Osteoblast (primary cell): ENCODE measurements at regions not wholly inside any gene's neighbourhood (a gene's known extent, or its start where the extent isn't known, plus 50 kb on each side); places are given as distances from the start of the nearest gene placed in this dataset.

Source experiments
- DNase-seq: peaks from one replicate; pipeline ENCODE4 v3.0.0; 2011; ENCODE audit warnings: low spot score, mixed read lengths; ENCODE audit not compliant: insufficient read length; ENCODE audit errors: missing footprints
- H2AFZ ChIP-seq: 2 replicates; pipeline ENCODE4 v1.6.0; 2011; ENCODE audit warnings: mild to moderate bottlenecking, low read length
- H3K27ac ChIP-seq: 2 replicates; pipeline ENCODE4 v1.5.1; 2011; ENCODE audit warnings: mild to moderate bottlenecking, low read depth, low read length, moderate library complexity
- H3K27me3 ChIP-seq: 2 replicates; pipeline ENCODE4 v1.6.0; 2012; ENCODE audit warnings: mild to moderate bottlenecking, control low read depth, inconsistent platforms, low read length, moderate library complexity; ENCODE audit not compliant: insufficient read depth
- H3K36me3 ChIP-seq: 2 replicates; pipeline ENCODE4 v1.5.1; 2011; ENCODE audit warnings: mild to moderate bottlenecking, low read length, control low read depth, moderate library complexity; ENCODE audit not compliant: insufficient read depth
- H3K4me1 ChIP-seq: 2 replicates; pipeline ENCODE4 v1.5.1; 2011; ENCODE audit warnings: mild to moderate bottlenecking, low read length, control low read depth, moderate library complexity; ENCODE audit not compliant: insufficient read depth
- H3K4me2 ChIP-seq: 2 replicates; pipeline ENCODE4 v1.6.0; 2011; ENCODE audit warnings: mild to moderate bottlenecking, low read length; ENCODE audit not compliant: insufficient read depth
- H3K4me3 ChIP-seq: fragments of 200-600 bp; sonication (generic); 3 replicates; pipeline ENCODE4 v1.5.1; 2012; ENCODE audit warnings: mild to moderate bottlenecking, low read length, inconsistent platforms; ENCODE audit not compliant: insufficient read depth
- H3K79me2 ChIP-seq: 2 replicates; pipeline ENCODE4 v1.6.0; 2012; ENCODE audit warnings: mild to moderate bottlenecking, low read length, control low read depth, inconsistent platforms; ENCODE audit not compliant: insufficient read depth
- H3K9me3 ChIP-seq: 2 replicates; pipeline ENCODE4 v1.5.1; 2011; ENCODE audit warnings: low read depth, low read length, control low read depth
- H4K20me1 ChIP-seq: 2 replicates; pipeline ENCODE4 v1.6.0; 2012; ENCODE audit warnings: mild to moderate bottlenecking, low read length, control low read depth; ENCODE audit not compliant: insufficient read depth
- TF ChIP-seq, protein P1 (sequence below): IDR thresholded peaks from 2 replicates; pipeline ENCODE4 v1.5.1; 2011; ENCODE audit warnings: mild to moderate bottlenecking, low read depth, low read length, moderate library complexity; ENCODE audit errors: extremely low read depth

DNA sequence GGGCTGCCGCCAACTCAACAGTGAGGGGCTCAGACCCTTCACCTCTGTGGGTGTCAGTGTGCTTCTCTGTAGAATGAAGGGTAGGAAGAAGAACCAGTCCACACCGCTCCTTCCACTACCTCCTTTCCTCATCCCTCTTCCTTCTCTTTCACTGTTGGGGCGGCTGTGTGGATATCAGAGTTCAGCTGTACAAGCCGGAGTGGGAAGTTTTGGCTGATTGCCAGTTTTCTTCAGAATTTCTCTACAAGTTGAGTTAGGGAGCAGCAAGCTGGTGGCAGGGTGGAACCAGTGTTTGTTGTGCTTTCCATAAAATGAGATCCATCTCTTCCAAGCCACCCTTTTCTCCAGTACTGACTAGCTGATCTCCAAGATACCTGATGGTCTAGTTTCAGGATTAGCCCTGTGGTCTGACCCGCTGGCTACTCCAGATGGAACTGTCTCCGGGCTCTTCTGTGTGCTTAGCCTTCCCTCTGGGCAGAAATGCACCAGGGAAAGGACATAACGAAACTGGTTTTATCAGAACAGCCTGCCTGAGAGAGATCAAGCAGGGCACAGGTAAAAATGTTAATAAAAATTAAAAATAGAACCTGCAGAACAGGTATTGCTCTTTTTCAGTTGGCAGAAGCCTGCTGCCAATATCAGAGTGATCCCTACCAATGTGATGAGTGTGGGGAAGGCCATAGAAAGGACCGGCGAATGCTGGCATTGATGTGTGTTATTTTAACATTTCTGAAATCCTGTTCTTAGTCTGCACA lies 169.9 kb upstream of the TSC22D2 start:
- H3K4me2 ChIP-seq = peak overlapping the region; percentile 74
- DNase-seq = no peak
- peak overlapping the region; percentile 84 for H3K27ac ChIP-seq
- H3K27me3 ChIP-seq = no peaks in the 10 kb centered on the region
- no peak overlapping the region for H3K4me3 ChIP-seq
- TF ChIP-seq, protein P1, sequence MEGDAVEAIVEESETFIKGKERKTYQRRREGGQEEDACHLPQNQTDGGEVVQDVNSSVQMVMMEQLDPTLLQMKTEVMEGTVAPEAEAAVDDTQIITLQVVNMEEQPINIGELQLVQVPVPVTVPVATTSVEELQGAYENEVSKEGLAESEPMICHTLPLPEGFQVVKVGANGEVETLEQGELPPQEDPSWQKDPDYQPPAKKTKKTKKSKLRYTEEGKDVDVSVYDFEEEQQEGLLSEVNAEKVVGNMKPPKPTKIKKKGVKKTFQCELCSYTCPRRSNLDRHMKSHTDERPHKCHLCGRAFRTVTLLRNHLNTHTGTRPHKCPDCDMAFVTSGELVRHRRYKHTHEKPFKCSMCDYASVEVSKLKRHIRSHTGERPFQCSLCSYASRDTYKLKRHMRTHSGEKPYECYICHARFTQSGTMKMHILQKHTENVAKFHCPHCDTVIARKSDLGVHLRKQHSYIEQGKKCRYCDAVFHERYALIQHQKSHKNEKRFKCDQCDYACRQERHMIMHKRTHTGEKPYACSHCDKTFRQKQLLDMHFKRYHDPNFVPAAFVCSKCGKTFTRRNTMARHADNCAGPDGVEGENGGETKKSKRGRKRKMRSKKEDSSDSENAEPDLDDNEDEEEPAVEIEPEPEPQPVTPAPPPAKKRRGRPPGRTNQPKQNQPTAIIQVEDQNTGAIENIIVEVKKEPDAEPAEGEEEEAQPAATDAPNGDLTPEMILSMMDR = no peak
- H4K20me1 ChIP-seq = no peaks in the 10 kb centered on the region
- H3K9me3 ChIP-seq = peaks cover 6% of the 10 kb centered on the region
- no peaks in the 10 kb centered on the region for H3K79me2 ChIP-seq
- peaks cover 38% of the 10 kb centered on the region for H3K4me1 ChIP-seq
- no peaks in the 10 kb centered on the region for H3K36me3 ChIP-seq
- H2AFZ ChIP-seq = no peak overlapping the region

DNA sequence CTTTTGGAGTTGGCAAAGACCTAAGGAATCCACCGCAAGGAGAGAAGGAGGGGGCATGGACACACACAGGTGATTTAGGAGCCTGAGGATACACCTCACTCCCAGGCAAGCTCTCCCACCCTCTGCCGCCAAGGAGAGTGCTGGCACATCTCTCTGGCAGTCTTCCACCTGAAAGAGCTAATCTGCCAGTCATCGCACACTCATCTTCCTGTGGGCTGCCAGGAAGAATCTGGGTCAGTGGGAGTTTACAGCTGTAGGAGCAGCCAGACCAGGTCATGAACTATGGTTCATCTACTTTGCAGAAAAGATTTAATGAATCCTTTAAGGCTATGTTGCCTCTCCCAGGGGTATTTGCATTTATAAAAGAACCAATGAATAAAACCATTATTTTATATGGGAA lies 170.6 kb upstream of the TSC22D2 start:
- DNase-seq = peak; percentile 88
- no peaks in the 10 kb centered on the region for H4K20me1 ChIP-seq
- H2AFZ ChIP-seq = no peak overlapping the region
- peak overlapping the region; percentile 47 for H3K4me3 ChIP-seq
- H3K27ac ChIP-seq = peak overlapping the region; percentile 84
- no peaks in the 10 kb centered on the region for H3K36me3 ChIP-seq
- H3K4me2 ChIP-seq = peak overlapping the region; percentile 74
- H3K9me3 ChIP-seq = peaks cover 6% of the 10 kb centered on the region
- no peaks in the 10 kb centered on the region for H3K27me3 ChIP-seq
- H3K4me1 ChIP-seq = peaks cover 43% of the 10 kb centered on the region
- TF ChIP-seq, protein P1 = no peak
- H3K79me2 ChIP-seq = no peaks in the 10 kb centered on the region

DNA sequence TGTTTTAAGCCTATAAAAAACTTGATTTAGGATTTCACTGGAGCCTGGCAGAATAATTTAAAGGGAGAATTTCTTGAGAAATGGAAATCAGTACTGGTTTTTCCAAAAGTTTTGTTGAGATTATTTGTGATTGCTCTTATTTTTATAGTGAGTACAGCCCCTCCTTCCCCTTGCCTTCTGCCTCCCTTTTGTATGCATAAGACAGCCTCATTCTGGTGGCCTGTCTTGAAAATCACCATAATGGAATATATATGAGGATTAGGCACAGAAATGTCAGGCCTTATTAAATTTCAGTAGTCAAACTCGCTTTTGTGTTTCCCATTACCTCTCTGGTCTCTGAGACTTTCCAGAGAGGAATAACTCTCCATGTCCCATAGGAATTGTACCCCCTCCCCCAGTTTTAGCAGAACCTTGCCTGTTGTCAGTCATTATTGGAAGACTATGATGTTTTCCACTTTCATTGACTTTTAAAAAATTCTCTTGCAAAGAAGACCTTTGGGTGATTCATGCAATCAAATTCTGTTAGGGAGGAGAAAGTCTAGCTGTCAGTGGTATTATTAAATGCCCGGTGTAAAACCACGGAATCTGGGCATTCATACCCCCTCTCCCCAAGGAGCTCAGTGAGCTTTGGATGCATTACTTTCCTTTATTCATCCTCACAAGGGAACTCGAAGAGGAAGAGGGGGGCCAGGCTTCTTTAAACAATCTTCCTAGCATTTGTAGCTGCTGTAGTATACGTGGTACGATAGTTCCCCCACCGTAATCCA lies 171.6 kb upstream of the TSC22D2 start:
- Histone ChIP-seq H3K4me3 (no peak overlapping the region), H3K79me2 (no peaks in the 10 kb centered on the region), H3K4me1 (peaks cover 43% of the 10 kb centered on the region), H2AFZ (no peak overlapping the region), H3K9me3 (peaks cover 6% of the 10 kb centered on the region), H3K4me2 (peak overlapping the region; percentile 74), H3K27me3 (no peaks in the 10 kb centered on the region), H3K27ac (peak overlapping the region; percentile 84), H4K20me1 (no peaks in the 10 kb centered on the region), H3K36me3 (no peaks in the 10 kb centered on the region)
- TF ChIP-seq, protein P1 = no peak
- no peak for DNase-seq

DNA sequence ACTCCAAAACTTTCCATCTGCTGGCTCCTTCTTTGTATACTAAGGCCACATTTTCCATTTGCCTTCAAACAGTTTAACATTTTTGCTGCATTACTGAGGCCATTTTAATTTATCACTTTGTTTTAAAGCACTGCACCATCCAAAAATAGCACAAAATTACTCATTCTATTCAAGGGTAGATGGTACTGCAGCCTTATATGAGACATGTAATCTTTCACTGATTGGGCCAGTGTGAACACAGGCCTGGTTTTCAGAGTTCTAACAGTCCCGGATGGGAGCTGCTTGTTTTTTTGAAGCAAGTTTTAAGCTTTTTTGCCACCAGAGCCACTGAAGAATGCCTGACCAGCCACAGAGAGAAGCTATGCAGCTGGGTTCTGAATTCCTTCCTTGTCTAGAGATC lies 172.3 kb upstream of the TSC22D2 start:
- H3K9me3 ChIP-seq = peaks cover 6% of the 10 kb centered on the region
- peak overlapping the region; percentile 74 for H3K4me2 ChIP-seq
- no peaks in the 10 kb centered on the region for H3K36me3 ChIP-seq
- H4K20me1 ChIP-seq = no peaks in the 10 kb centered on the region
- TF ChIP-seq, protein P1 = no peak
- no peak overlapping the region for H3K4me3 ChIP-seq
- DNase-seq = peak; percentile 83
- H3K27me3 ChIP-seq = no peaks in the 10 kb centered on the region
- peaks cover 43% of the 10 kb centered on the region for H3K4me1 ChIP-seq
- H3K79me2 ChIP-seq = no peaks in the 10 kb centered on the region
- H2AFZ ChIP-seq = no peak overlapping the region
- peak overlapping the region; percentile 84 for H3K27ac ChIP-seq
